Osteocyte (in vitro differentiated cells): ENCODE measurements at regions not wholly inside any gene's neighbourhood (a gene's known extent, or its start where the extent isn't known, plus 50 kb on each side); places are given as distances from the start of the nearest gene placed in this dataset.

Source experiments
- DNase-seq: peaks from one replicate; pipeline ENCODE4 v3.0.0; 2021; ENCODE audit warnings: mixed read lengths; ENCODE audit not compliant: unreplicated experiment; ENCODE audit errors: extremely low spot score
- H3K27ac Mint-ChIP-seq: one replicate; pipeline ENCODE4 v1.8.0; 2021; ENCODE audit warnings: mild to moderate bottlenecking, mixed read lengths; ENCODE audit not compliant: unreplicated experiment
- H3K27me3 Mint-ChIP-seq: one replicate; pipeline ENCODE4 v1.8.0; 2021; ENCODE audit warnings: mixed read lengths; ENCODE audit not compliant: unreplicated experiment
- H3K36me3 Mint-ChIP-seq: one replicate; pipeline ENCODE4 v1.8.0; 2021; ENCODE audit warnings: mixed read lengths; ENCODE audit not compliant: unreplicated experiment
- H3K4me1 Mint-ChIP-seq: one replicate; pipeline ENCODE4 v1.8.0; 2021; ENCODE audit warnings: mixed read lengths; ENCODE audit not compliant: unreplicated experiment
- H3K4me3 Mint-ChIP-seq: one replicate; pipeline ENCODE4 v1.8.0; 2021; ENCODE audit warnings: mild to moderate bottlenecking, moderate library complexity, mixed read lengths; ENCODE audit not compliant: unreplicated experiment
- H3K9me3 Mint-ChIP-seq: one replicate; pipeline ENCODE4 v1.8.0; 2021; ENCODE audit warnings: mixed read lengths; ENCODE audit not compliant: unreplicated experiment
- CTCF ChIP-seq: fragments of 200-600 bp; sonication (generic); IDR thresholded peaks from 2 replicates; pipeline ENCODE4 v1.5.0; 2021; ENCODE audit warnings: antibody characterized with exemption, mild to moderate bottlenecking, moderate library complexity

GRCh38 chr4:116796022-116796421, 289.4 kb downstream of the TRAM1L1 start:
- Mint-ChIP-seq H3K36me3 (no peaks in the 10 kb centered on the region), H3K4me1 (no peaks in the 10 kb centered on the region), H3K27me3 (peaks cover 8% of the 10 kb centered on the region), H3K4me3 (no peak overlapping the region), H3K9me3 (no peaks in the 10 kb centered on the region), H3K27ac (no peak overlapping the region)
- DNase-seq = no peak
- no peak for TF ChIP-seq CTCF

GRCh38 chr4:116788723-116789122, 296.7 kb downstream of the TRAM1L1 start:
- Mint-ChIP-seq H3K4me3 (no peak overlapping the region), H3K27me3 (peaks cover 3% of the 10 kb centered on the region), H3K36me3 (no peaks in the 10 kb centered on the region), H3K27ac (no peak overlapping the region), H3K4me1 (no peaks in the 10 kb centered on the region), H3K9me3 (no peaks in the 10 kb centered on the region)
- TF ChIP-seq CTCF = no peak
- DNase-seq = no peak

- Mint-ChIP-seq H3K4me3 (no peak overlapping the region), H3K4me1 (no peaks in the 10 kb centered on the region), H3K27me3 (no peaks in the 10 kb centered on the region), H3K9me3 (no peaks in the 10 kb centered on the region), H3K27ac (no peak overlapping the region), H3K36me3 (no peaks in the 10 kb centered on the region)
- TF ChIP-seq CTCF = no peak
- no peak for DNase-seq
These were observed 330.3 kb downstream of the TRAM1L1 start for GRCh38 chr4:116755051-116755450.

- Mint-ChIP-seq H3K9me3 (no peaks in the 10 kb centered on the region), H3K4me3 (no peak overlapping the region), H3K27ac (no peak overlapping the region), H3K27me3 (no peaks in the 10 kb centered on the region), H3K36me3 (no peaks in the 10 kb centered on the region), H3K4me1 (no peaks in the 10 kb centered on the region)
- DNase-seq = no peak
- TF ChIP-seq CTCF = no peak
These were observed 333.3 kb downstream of the TRAM1L1 start for GRCh38 chr4:116752027-116752426.

GRCh38 chr4:116736756-116737155, 348.6 kb downstream of the TRAM1L1 start:
- H3K4me3 Mint-ChIP-seq = no peak overlapping the region
- peaks cover 5% of the 10 kb centered on the region for H3K27me3 Mint-ChIP-seq
- no peaks in the 10 kb centered on the region for H3K4me1 Mint-ChIP-seq
- H3K9me3 Mint-ChIP-seq = no peaks in the 10 kb centered on the region
- H3K27ac Mint-ChIP-seq = no peak overlapping the region
- H3K36me3 Mint-ChIP-seq = no peaks in the 10 kb centered on the region
- TF ChIP-seq CTCF = no peak
- no peak for DNase-seq
